Fibroblast of lung (primary cell): ENCODE measurements at regions not wholly inside any gene's neighbourhood (a gene's known extent, or its start where the extent isn't known, plus 50 kb on each side); places are given as distances from the start of the nearest gene placed in this dataset.

Source experiments
- DNase-seq, 2 donors: peaks; one replicate each; pipeline versions ENCODE4 v3.0.0 to v3.0.0-alpha.2; 2010; ENCODE audit warnings: low read depth in 2 of 2
- H2AFZ ChIP-seq: 2 replicates; pipeline ENCODE4 v1.5.1; 2012; ENCODE audit warnings: low read length, control low read depth, inconsistent platforms
- H3K27ac ChIP-seq: 2 replicates; pipeline ENCODE4 v1.5.1; 2011; ENCODE audit warnings: low read length, control low read depth; ENCODE audit not compliant: insufficient read depth
- H3K27me3 ChIP-seq: 2 replicates; pipeline ENCODE4 v1.5.1; 2011; ENCODE audit warnings: mild to moderate bottlenecking, low read length; ENCODE audit not compliant: control insufficient read depth, insufficient read depth
- H3K36me3 ChIP-seq: 2 replicates; pipeline ENCODE4 v1.5.1; 2011; ENCODE audit warnings: low read length; ENCODE audit not compliant: control insufficient read depth, insufficient read depth
- H3K4me1 ChIP-seq: 2 replicates; pipeline ENCODE4 v1.5.1; 2011; ENCODE audit warnings: low read length; ENCODE audit not compliant: control insufficient read depth, insufficient read depth; ENCODE audit errors: extremely low read depth
- H3K4me2 ChIP-seq: 2 replicates; pipeline ENCODE4 v1.5.1; 2011; ENCODE audit warnings: low read length, control low read depth; ENCODE audit not compliant: insufficient read depth; ENCODE audit errors: extremely low read depth
- H3K4me3 ChIP-seq, 4 experiments: fragments of 200-600 bp in 1 of 4; sonication (generic) in 1 of 4; replicated peaks in 1 of 4; 2 replicates each; pipeline ENCODE4 v1.5.1; 2011 to 2016; ENCODE audit warnings: low read length in 4 of 4, low read depth in 3 of 4, mild to moderate bottlenecking in 3 of 4, control low read depth in 2 of 4, inconsistent platforms in 1 of 4, mixed read lengths in 1 of 4; ENCODE audit not compliant: insufficient read depth in 1 of 4; ENCODE audit errors: control extremely low read depth in 1 of 4
- H3K79me2 ChIP-seq: 2 replicates; pipeline ENCODE4 v1.5.1; 2012; ENCODE audit warnings: mild to moderate bottlenecking, low read length, inconsistent platforms; ENCODE audit not compliant: control insufficient read depth, insufficient read depth
- H3K9ac ChIP-seq: 2 replicates; pipeline ENCODE4 v1.5.1; 2011; ENCODE audit warnings: mild to moderate bottlenecking, low read length, control low read depth; ENCODE audit not compliant: insufficient read depth
- H3K9me3 ChIP-seq: 2 replicates; pipeline ENCODE4 v1.5.1; 2012; ENCODE audit warnings: low read depth, low read length; ENCODE audit not compliant: control insufficient read depth, insufficient read depth
- H4K20me1 ChIP-seq: 2 replicates; pipeline ENCODE4 v1.5.1; 2011; ENCODE audit warnings: low read length; ENCODE audit not compliant: control insufficient read depth, insufficient read depth; ENCODE audit errors: extremely low read depth
- EZH2 ChIP-seq: IDR thresholded peaks from 2 replicates; pipeline ENCODE4 v1.5.1; 2012; ENCODE audit warnings: low read length, control low read depth, mild to moderate bottlenecking; ENCODE audit errors: missing control alignments
- TF ChIP-seq, protein P1 (sequence below), 2 donors: IDR thresholded peaks in 1 of 2; conservative IDR thresholded peaks in 1 of 2; 1 replicate in 1 of 2; 2 replicates in 1 of 2; pipeline ENCODE4 v1.5.1; 2011 to 2012; ENCODE audit warnings: low read length in 2 of 2, control low read depth in 1 of 2, inconsistent platforms in 1 of 2, low read depth in 1 of 2, mild to moderate bottlenecking in 1 of 2

DNA sequence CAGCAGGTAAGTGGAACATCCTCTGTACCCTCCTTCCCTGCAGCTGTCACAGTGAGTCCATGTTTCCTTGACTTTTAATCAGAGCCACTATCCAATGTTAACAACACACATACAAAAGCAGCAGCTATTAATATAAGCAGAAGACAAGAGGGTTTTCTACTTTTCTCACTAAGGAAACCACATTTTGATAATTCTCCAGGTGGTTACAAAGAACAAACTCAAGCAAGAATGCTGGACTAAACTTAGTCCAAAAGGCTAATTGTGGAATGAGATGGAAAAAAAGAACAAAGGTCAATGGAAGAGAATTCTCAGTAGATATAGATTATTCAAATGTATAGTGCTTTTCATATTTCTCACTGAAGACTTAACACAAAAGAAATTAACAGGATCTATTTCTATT, 176.9 kb upstream of the SLC39A10 start:
- peak in 1 of 2 donors; percentile 59 for DNase-seq
- H3K36me3 ChIP-seq: no peaks in the 10 kb centered on the region
- H3K27me3 ChIP-seq: no peaks in the 10 kb centered on the region
- no peak overlapping the region for H3K4me2 ChIP-seq
- no peak for TF ChIP-seq EZH2
- TF ChIP-seq, protein P1, sequence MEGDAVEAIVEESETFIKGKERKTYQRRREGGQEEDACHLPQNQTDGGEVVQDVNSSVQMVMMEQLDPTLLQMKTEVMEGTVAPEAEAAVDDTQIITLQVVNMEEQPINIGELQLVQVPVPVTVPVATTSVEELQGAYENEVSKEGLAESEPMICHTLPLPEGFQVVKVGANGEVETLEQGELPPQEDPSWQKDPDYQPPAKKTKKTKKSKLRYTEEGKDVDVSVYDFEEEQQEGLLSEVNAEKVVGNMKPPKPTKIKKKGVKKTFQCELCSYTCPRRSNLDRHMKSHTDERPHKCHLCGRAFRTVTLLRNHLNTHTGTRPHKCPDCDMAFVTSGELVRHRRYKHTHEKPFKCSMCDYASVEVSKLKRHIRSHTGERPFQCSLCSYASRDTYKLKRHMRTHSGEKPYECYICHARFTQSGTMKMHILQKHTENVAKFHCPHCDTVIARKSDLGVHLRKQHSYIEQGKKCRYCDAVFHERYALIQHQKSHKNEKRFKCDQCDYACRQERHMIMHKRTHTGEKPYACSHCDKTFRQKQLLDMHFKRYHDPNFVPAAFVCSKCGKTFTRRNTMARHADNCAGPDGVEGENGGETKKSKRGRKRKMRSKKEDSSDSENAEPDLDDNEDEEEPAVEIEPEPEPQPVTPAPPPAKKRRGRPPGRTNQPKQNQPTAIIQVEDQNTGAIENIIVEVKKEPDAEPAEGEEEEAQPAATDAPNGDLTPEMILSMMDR (conservative IDR thresholded peaks at IDR 0.05 in 1 of 2, IDR thresholded peaks at IDR 0.05 in 1 of 2; ENCODE audit: low read depth in 1 of 2, low read length in 2 of 2): no peak
- H3K4me1 ChIP-seq: no peaks in the 10 kb centered on the region
- no peak overlapping the region for H3K27ac ChIP-seq
- H2AFZ ChIP-seq: no peak overlapping the region
- H3K9me3 ChIP-seq: no peaks in the 10 kb centered on the region
- H3K79me2 ChIP-seq: no peaks in the 10 kb centered on the region
- H4K20me1 ChIP-seq: no peaks in the 10 kb centered on the region
- H3K9ac ChIP-seq: no peak overlapping the region
- H3K4me3 ChIP-seq: no peak overlapping the region

DNA sequence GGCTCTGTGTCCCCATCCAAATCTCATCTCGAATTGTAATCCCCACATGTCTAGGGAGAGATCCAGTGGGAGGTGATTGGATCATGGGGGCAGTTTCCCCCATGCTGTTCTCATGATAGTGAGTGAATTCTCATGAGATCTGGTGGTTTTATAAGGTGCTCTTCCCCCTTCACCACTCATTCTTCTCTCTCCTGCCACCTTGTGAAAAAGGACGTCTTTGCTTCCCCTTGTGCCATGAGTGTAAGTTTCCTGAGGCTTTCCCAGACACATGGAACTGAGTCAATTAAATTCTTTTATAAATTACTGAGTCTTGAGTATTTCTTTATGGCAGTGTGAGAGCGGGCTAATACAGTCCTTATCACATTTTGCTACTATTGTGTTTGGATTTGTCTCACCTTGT, 177.6 kb upstream of the SLC39A10 start:
- TF ChIP-seq EZH2: no peak
- TF ChIP-seq, protein P1 (conservative IDR thresholded peaks at IDR 0.05 in 1 of 2, IDR thresholded peaks at IDR 0.05 in 1 of 2; ENCODE audit: low read depth in 1 of 2, low read length in 2 of 2): no peak
- Histone ChIP-seq H3K4me3 (no peak overlapping the region), H3K4me2 (no peak overlapping the region), H3K79me2 (no peaks in the 10 kb centered on the region), H3K9me3 (no peaks in the 10 kb centered on the region), H3K36me3 (no peaks in the 10 kb centered on the region), H3K27ac (no peak overlapping the region), H2AFZ (no peak overlapping the region), H3K27me3 (no peaks in the 10 kb centered on the region), H3K4me1 (no peaks in the 10 kb centered on the region), H3K9ac (no peak overlapping the region), H4K20me1 (no peaks in the 10 kb centered on the region)
- DNase-seq: no peak

DNA sequence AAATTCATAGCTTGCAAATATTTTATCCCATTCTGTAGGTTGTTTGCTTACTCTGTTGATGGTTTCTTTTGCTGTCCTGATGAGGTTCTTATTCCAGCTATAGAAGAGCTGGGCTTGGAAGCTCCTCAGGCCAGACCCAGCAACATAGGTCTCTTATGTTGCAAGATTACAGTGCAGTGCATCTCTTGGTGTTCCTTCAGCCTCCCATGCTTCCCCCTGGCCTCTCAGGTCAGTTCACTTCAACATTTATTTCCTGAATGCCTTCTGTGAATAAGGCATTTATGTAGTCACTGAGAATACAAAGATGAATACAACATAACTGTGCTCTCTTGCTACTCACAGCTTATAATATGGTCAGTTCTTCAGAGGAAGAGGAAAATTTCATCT, 179.0 kb upstream of the SLC39A10 start:
- H3K4me3 ChIP-seq: no peak overlapping the region
- no peaks in the 10 kb centered on the region for H3K36me3 ChIP-seq
- DNase-seq: no peak
- H3K79me2 ChIP-seq: no peaks in the 10 kb centered on the region
- H3K4me2 ChIP-seq: no peak overlapping the region
- no peak overlapping the region for H2AFZ ChIP-seq
- H3K4me1 ChIP-seq: no peaks in the 10 kb centered on the region
- TF ChIP-seq EZH2: no peak
- TF ChIP-seq, protein P1 (conservative IDR thresholded peaks at IDR 0.05 in 1 of 2, IDR thresholded peaks at IDR 0.05 in 1 of 2; ENCODE audit: low read depth in 1 of 2, low read length in 2 of 2): no peak
- no peaks in the 10 kb centered on the region for H3K27me3 ChIP-seq
- no peak overlapping the region for H3K27ac ChIP-seq
- no peaks in the 10 kb centered on the region for H4K20me1 ChIP-seq
- no peaks in the 10 kb centered on the region for H3K9me3 ChIP-seq
- no peak overlapping the region for H3K9ac ChIP-seq
